CD14-positive monocyte (primary cell): ENCODE measurements at regions not wholly inside any gene's neighbourhood (a gene's known extent, or its start where the extent isn't known, plus 50 kb on each side); places are given as distances from the start of the nearest gene placed in this dataset.

Experiments used
- DNase-seq, 3 donors: peaks; one replicate each; pipeline ENCODE4 v3.0.0-alpha.2; 2011 to 2022
- H2AFZ ChIP-seq: 2 replicates; pipeline ENCODE4 v1.6.0; 2012; ENCODE audit warnings: mild to moderate bottlenecking, low read depth, low read length, inconsistent platforms; ENCODE audit not compliant: insufficient read depth, poor library complexity, severe bottlenecking
- H3K27ac ChIP-seq, 2 donors: 1 replicate in 1 of 2; 2 replicates in 1 of 2; pipeline ENCODE4 v1.5.1; 2012 to 2013; ENCODE audit warnings: low read length in 2 of 2, control low read depth in 1 of 2, inconsistent platforms in 1 of 2, low read depth in 1 of 2, mild to moderate bottlenecking in 1 of 2
- H3K27me3 ChIP-seq, 2 donors: one replicate each; pipeline versions ENCODE4 v1.6.0 to v1.6.1; 2011 to 2013; ENCODE audit warnings: low read length in 2 of 2; ENCODE audit not compliant: control insufficient read depth in 2 of 2, insufficient read depth in 2 of 2
- H3K36me3 ChIP-seq, 2 donors: replicated peaks in 1 of 2; 1 replicate in 1 of 2; 2 replicates in 1 of 2; pipeline versions ENCODE4 v1.5.1 to v1.6.1; 2012 to 2013; ENCODE audit warnings: low read length in 2 of 2, control low read depth in 1 of 2, inconsistent platforms in 1 of 2, mild to moderate bottlenecking in 1 of 2; ENCODE audit not compliant: insufficient read depth in 2 of 2, control insufficient read depth in 1 of 2
- H3K4me1 ChIP-seq, 2 donors: 1 replicate in 1 of 2; 2 replicates in 1 of 2; pipeline versions ENCODE4 v1.5.1 to v1.6.1; 2012 to 2013; ENCODE audit warnings: low read length in 2 of 2, control low read depth in 1 of 2, inconsistent platforms in 1 of 2, mild to moderate bottlenecking in 1 of 2, moderate library complexity in 1 of 2; ENCODE audit not compliant: insufficient read depth in 2 of 2, control insufficient read depth in 1 of 2
- H3K4me2 ChIP-seq: replicated peaks from 2 replicates; pipeline ENCODE3; 2012; ENCODE audit warnings: low read length, moderate library complexity, mild to moderate bottlenecking; ENCODE audit not compliant: poor library complexity, severe bottlenecking; ENCODE audit errors: extremely low read depth
- H3K4me3 ChIP-seq, 3 experiments: fragments of 200-600 bp in 1 of 3; sonication (generic) in 1 of 3; replicated peaks in 1 of 3; 1 replicate in 2 of 3; 2 replicates in 1 of 3; pipeline ENCODE4 v1.5.1; 2011 to 2013; ENCODE audit warnings: low read length in 3 of 3, mild to moderate bottlenecking in 3 of 3, control low read depth in 2 of 3, low read depth in 2 of 3, inconsistent platforms in 1 of 3, moderate library complexity in 1 of 3
- H3K79me2 ChIP-seq: 2 replicates; pipeline ENCODE4 v1.6.0; 2012; ENCODE audit warnings: mild to moderate bottlenecking, control low read depth, inconsistent platforms, low read length, moderate library complexity; ENCODE audit not compliant: insufficient read depth
- H3K9ac ChIP-seq: 2 replicates; pipeline ENCODE4 v1.6.0; 2017; ENCODE audit warnings: low read length, mild to moderate bottlenecking; ENCODE audit not compliant: insufficient read depth, poor library complexity, severe bottlenecking
- H3K9me3 ChIP-seq, 2 donors: replicated peaks in 1 of 2; 1 replicate in 1 of 2; 2 replicates in 1 of 2; pipeline versions ENCODE4 v1.5.1 to v1.6.1; 2012 to 2013; ENCODE audit warnings: low read length in 2 of 2, control low read depth in 1 of 2; ENCODE audit not compliant: control insufficient read depth in 1 of 2, insufficient read depth in 1 of 2
- H4K20me1 ChIP-seq: 2 replicates; pipeline ENCODE4 v1.6.0; 2012; ENCODE audit warnings: mild to moderate bottlenecking, low read length, control low read depth, moderate library complexity; ENCODE audit not compliant: insufficient read depth
- H3K27ac Mint-ChIP-seq, 7 donors: one replicate each; pipeline ENCODE4 v1.8.0; 2020; ENCODE audit warnings: mild to moderate bottlenecking in 7 of 7, mixed read lengths in 7 of 7, moderate library complexity in 6 of 7, inconsistent platforms in 2 of 7
- H3K27me3 Mint-ChIP-seq, 3 donors: one replicate each; pipeline ENCODE4 v1.8.0; 2021 to 2022; ENCODE audit warnings: low read depth in 3 of 3, mild to moderate bottlenecking in 3 of 3, mixed read lengths in 3 of 3, moderate library complexity in 3 of 3, inconsistent platforms in 1 of 3
- H3K36me3 Mint-ChIP-seq, 2 donors: one replicate each; pipeline ENCODE4 v1.8.0; 2020; ENCODE audit warnings: mixed read lengths in 2 of 2, inconsistent platforms in 1 of 2, mild to moderate bottlenecking in 1 of 2
- H3K4me1 Mint-ChIP-seq: one replicate; pipeline ENCODE4 v1.8.0; 2020; ENCODE audit warnings: mild to moderate bottlenecking, mixed read lengths
- H3K4me3 Mint-ChIP-seq, 2 donors: one replicate each; pipeline ENCODE4 v1.8.0; 2020; ENCODE audit warnings: mild to moderate bottlenecking in 2 of 2, mixed read lengths in 2 of 2, moderate library complexity in 1 of 2
- H3K9me3 Mint-ChIP-seq, 7 donors: one replicate each; pipeline ENCODE4 v1.8.0; 2020 to 2022; ENCODE audit warnings: mixed read lengths in 7 of 7, mild to moderate bottlenecking in 6 of 7, moderate library complexity in 6 of 7, inconsistent platforms in 2 of 7
- WGBS: methylation state at CpG from one replicate; pipeline ENCODE4 v1.1.5; 2013; ENCODE audit warnings: missing lambda C conversion rate; ENCODE audit not compliant: insufficient coverage; 5-methylcytosine and 5-hydroxymethylcytosine counted together
- intact Hi-C, 2 donors: fragments of 100-400 bp; cut with micrococcal nuclease; formaldehyde crosslinking; loops; one replicate each; pipeline versions ENCODE4 v1.15.0 to v1.15.1; 2023
- TF ChIP-seq, protein P1 (sequence below): fragments of 200-600 bp; IDR thresholded peaks from one replicate; pipeline ENCODE4 v1.8.0; 2022; ENCODE audit warnings: antibody characterized with exemption, mild to moderate bottlenecking

DNA sequence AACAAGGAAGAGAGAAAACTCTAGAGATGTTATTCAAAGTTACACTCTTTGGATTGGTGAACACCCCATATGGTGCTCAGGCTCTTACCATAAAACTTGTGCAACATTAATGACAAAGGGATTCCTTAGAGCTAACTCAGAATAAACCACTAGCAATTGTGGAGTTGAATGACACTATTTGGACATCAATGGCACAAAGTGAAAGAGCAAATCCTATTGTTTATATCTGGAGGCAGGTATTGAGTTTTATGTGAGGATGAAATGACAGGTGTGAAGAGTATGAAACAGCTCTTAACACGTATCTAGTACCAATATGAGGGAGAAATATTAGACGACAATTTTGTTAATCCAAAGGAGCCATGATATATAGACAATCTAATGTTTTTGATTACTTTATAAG lies 584.9 kb upstream of the PBX1 start:
- H3K4me1 Mint-ChIP-seq: no peaks in the 10 kb centered on the region
- no peak overlapping the region for H3K9ac ChIP-seq
- no peaks in the 10 kb centered on the region for H3K79me2 ChIP-seq
- H3K27ac ChIP-seq: no peak overlapping the region
- H3K4me2 ChIP-seq: no peak overlapping the region
- no peaks in the 10 kb centered on the region for H4K20me1 ChIP-seq
- H3K4me3 ChIP-seq: no peak overlapping the region
- H3K36me3 ChIP-seq: no peaks in the 10 kb centered on the region
- WGBS: no CpG with 5 or more reads among the region's 2 CpGs
- H3K9me3 Mint-ChIP-seq: peaks cover 0 to 6% (median 3%) of the 10 kb centered on the region in 7 donors
- peaks cover 3 to 6% of the 10 kb centered on the region in 2 donors for H3K9me3 ChIP-seq
- H3K27me3 ChIP-seq: no peaks in the 10 kb centered on the region
- H3K36me3 Mint-ChIP-seq: no peaks in the 10 kb centered on the region
- intact Hi-C loops: no loop called here
- H3K27me3 Mint-ChIP-seq: no peaks in the 10 kb centered on the region
- no peak overlapping the region for H2AFZ ChIP-seq
- no peak overlapping the region for H3K27ac Mint-ChIP-seq
- TF ChIP-seq, protein P1, sequence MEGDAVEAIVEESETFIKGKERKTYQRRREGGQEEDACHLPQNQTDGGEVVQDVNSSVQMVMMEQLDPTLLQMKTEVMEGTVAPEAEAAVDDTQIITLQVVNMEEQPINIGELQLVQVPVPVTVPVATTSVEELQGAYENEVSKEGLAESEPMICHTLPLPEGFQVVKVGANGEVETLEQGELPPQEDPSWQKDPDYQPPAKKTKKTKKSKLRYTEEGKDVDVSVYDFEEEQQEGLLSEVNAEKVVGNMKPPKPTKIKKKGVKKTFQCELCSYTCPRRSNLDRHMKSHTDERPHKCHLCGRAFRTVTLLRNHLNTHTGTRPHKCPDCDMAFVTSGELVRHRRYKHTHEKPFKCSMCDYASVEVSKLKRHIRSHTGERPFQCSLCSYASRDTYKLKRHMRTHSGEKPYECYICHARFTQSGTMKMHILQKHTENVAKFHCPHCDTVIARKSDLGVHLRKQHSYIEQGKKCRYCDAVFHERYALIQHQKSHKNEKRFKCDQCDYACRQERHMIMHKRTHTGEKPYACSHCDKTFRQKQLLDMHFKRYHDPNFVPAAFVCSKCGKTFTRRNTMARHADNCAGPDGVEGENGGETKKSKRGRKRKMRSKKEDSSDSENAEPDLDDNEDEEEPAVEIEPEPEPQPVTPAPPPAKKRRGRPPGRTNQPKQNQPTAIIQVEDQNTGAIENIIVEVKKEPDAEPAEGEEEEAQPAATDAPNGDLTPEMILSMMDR: no peak
- DNase-seq: no peak
- no peak overlapping the region for H3K4me3 Mint-ChIP-seq
- no peaks in the 10 kb centered on the region for H3K4me1 ChIP-seq

GRCh38 chr1:163980394-163980793 lies 578.6 kb upstream of the PBX1 start:
- peaks cover 0 to 9% (median 7%) of the 10 kb centered on the region in 7 donors for H3K9me3 Mint-ChIP-seq
- intact Hi-C loops: no loop called here
- H3K79me2 ChIP-seq: no peaks in the 10 kb centered on the region
- no peaks in the 10 kb centered on the region for H3K27me3 ChIP-seq
- H3K4me1 Mint-ChIP-seq: no peaks in the 10 kb centered on the region
- H3K4me2 ChIP-seq: no peak overlapping the region
- WGBS: no CpG with 5 or more reads among the region's 1 CpG
- no peak overlapping the region for H3K4me3 ChIP-seq
- H3K36me3 ChIP-seq: no peaks in the 10 kb centered on the region
- no peaks in the 10 kb centered on the region for H3K36me3 Mint-ChIP-seq
- peaks cover 0 to 2% (median 0%) of the 10 kb centered on the region in 3 donors for H3K27me3 Mint-ChIP-seq
- H3K9ac ChIP-seq: no peak overlapping the region
- no peak for DNase-seq
- no peak overlapping the region for H3K27ac Mint-ChIP-seq
- TF ChIP-seq, protein P1: no peak
- no peak overlapping the region for H3K4me3 Mint-ChIP-seq
- peaks cover 6% of the 10 kb centered on the region in 2 donors for H3K9me3 ChIP-seq
- H4K20me1 ChIP-seq: no peaks in the 10 kb centered on the region
- H2AFZ ChIP-seq: no peak overlapping the region
- H3K27ac ChIP-seq: no peak overlapping the region
- H3K4me1 ChIP-seq: no peaks in the 10 kb centered on the region
